ENCODE measurements at regions not wholly inside any gene's neighbourhood (a gene's known extent, or its start where the extent isn't known, plus 50 kb on each side); places are given as distances from the start of the nearest gene placed in this dataset.
"Not testable (repeated sequence)": the region's sequence is repeated elsewhere in the genome, so short reads cannot be mapped to it uniquely, and the experiment has no call there.

- no peak overlapping the region for H3K4me3 ChIP-seq (ENCODE audit: low read depth, low read length)
- no peak for TF ChIP-seq CTCF (IDR thresholded peaks at IDR 0.05; ENCODE audit: control insufficient read depth, extremely low read depth, insufficient read depth)
- no peak for DNase-seq (ENCODE audit: low read depth)
Observed at GRCh38 chr2:129823044-129823443, 156.4 kb upstream of the RAB6C start.

GRCh38 chr2:129827311-129828090 lies 152.0 kb upstream of the RAB6C start:
- no peak for DNase-seq (ENCODE audit: low read depth)
- no peak overlapping the region for H3K4me3 ChIP-seq (ENCODE audit: low read depth, low read length)
- no peak for TF ChIP-seq CTCF (IDR thresholded peaks at IDR 0.05; ENCODE audit: control insufficient read depth, extremely low read depth, insufficient read depth)

- no peak for TF ChIP-seq CTCF (IDR thresholded peaks at IDR 0.05; ENCODE audit: control insufficient read depth, extremely low read depth, insufficient read depth)
- H3K4me3 ChIP-seq (ENCODE audit: low read depth, low read length) = no peak overlapping the region
- DNase-seq (ENCODE audit: low read depth) = no peak
Observed at GRCh38 chr2:129828792-129829191, 150.7 kb upstream of the RAB6C start.

GRCh38 chr2:129829588-129829987 lies 149.9 kb upstream of the RAB6C start:
- no peak overlapping the region for H3K4me3 ChIP-seq (ENCODE audit: low read depth, low read length)
- DNase-seq (ENCODE audit: low read depth) = no peak
- TF ChIP-seq CTCF (IDR thresholded peaks at IDR 0.05; ENCODE audit: control insufficient read depth, extremely low read depth, insufficient read depth) = no peak

GRCh38 chr2:129831018-129831417 lies 148.4 kb upstream of the RAB6C start:
- H3K4me3 ChIP-seq (ENCODE audit: low read depth, low read length) = no peak overlapping the region
- no peak for TF ChIP-seq CTCF (IDR thresholded peaks at IDR 0.05; ENCODE audit: control insufficient read depth, extremely low read depth, insufficient read depth)
- DNase-seq (ENCODE audit: low read depth) = no peak

GRCh38 chr2:129833465-129833864 lies 146.0 kb upstream of the RAB6C start:
- not testable (repeated sequence) for H3K4me3 ChIP-seq (ENCODE audit: low read depth, low read length); DNase-seq (ENCODE audit: low read depth)

- H3K4me3 ChIP-seq (ENCODE audit: low read depth, low read length) = no peak overlapping the region
- DNase-seq (ENCODE audit: low read depth) = no peak
- no peak for TF ChIP-seq CTCF (IDR thresholded peaks at IDR 0.05; ENCODE audit: control insufficient read depth, extremely low read depth, insufficient read depth)
Observed at GRCh38 chr2:129847043-129847442, 132.4 kb upstream of the RAB6C start.

Measured in LNCaP clone FGC (cell line).